ENCODE measurements at regions not wholly inside any gene's neighbourhood (a gene's known extent, or its start where the extent isn't known, plus 50 kb on each side); places are given as distances from the start of the nearest gene placed in this dataset.

- Histone ChIP-seq H3K4me1 (peaks cover 0 to 10% (median 0%) of the 10 kb centered on the region in 4 donors), H3K27ac (no peak overlapping the region), H3K9me3 (no peaks in the 10 kb centered on the region), H3K4me3 (no peak overlapping the region), H3K36me3 (no peaks in the 10 kb centered on the region), H3K27me3 (no peaks in the 10 kb centered on the region)
- intact Hi-C loops (cut with DNase I): no loop called here
- ATAC-seq (no peak), DNase-seq (no peak)
- no peak for TF ChIP-seq POLR2A (IDR thresholded peaks at IDR 0.05)
- TF ChIP-seq, protein P1, sequence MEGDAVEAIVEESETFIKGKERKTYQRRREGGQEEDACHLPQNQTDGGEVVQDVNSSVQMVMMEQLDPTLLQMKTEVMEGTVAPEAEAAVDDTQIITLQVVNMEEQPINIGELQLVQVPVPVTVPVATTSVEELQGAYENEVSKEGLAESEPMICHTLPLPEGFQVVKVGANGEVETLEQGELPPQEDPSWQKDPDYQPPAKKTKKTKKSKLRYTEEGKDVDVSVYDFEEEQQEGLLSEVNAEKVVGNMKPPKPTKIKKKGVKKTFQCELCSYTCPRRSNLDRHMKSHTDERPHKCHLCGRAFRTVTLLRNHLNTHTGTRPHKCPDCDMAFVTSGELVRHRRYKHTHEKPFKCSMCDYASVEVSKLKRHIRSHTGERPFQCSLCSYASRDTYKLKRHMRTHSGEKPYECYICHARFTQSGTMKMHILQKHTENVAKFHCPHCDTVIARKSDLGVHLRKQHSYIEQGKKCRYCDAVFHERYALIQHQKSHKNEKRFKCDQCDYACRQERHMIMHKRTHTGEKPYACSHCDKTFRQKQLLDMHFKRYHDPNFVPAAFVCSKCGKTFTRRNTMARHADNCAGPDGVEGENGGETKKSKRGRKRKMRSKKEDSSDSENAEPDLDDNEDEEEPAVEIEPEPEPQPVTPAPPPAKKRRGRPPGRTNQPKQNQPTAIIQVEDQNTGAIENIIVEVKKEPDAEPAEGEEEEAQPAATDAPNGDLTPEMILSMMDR (IDR thresholded peaks at IDR 0.05): no peak
- 53% methylated on average over 10 of the region's 10 CpGs for WGBS (ENCODE audit: insufficient coverage, low coverage, low lambda C conversion rate, missing lambda C conversion rate)
Observed at GRCh38 chr15:101124731-101125451, 127.0 kb downstream of the CHSY1 start.

GRCh38 chr15:101123222-101123910 lies 128.5 kb downstream of the CHSY1 start:
- no peaks in the 10 kb centered on the region for H3K36me3 ChIP-seq
- intact Hi-C loops (cut with DNase I): no loop called here
- no peak overlapping the region for H3K27ac ChIP-seq
- ATAC-seq (no peak), DNase-seq (no peak)
- H3K4me1 ChIP-seq: peaks cover 0 to 10% (median 0%) of the 10 kb centered on the region in 4 donors
- no peaks in the 10 kb centered on the region for H3K9me3 ChIP-seq
- no peak for TF ChIP-seq POLR2A (IDR thresholded peaks at IDR 0.05)
- WGBS (ENCODE audit: insufficient coverage, low coverage, low lambda C conversion rate, missing lambda C conversion rate): 89% methylated on average over 6 of the region's 6 CpGs
- H3K27me3 ChIP-seq: no peaks in the 10 kb centered on the region
- no peak overlapping the region for H3K4me3 ChIP-seq

DNA sequence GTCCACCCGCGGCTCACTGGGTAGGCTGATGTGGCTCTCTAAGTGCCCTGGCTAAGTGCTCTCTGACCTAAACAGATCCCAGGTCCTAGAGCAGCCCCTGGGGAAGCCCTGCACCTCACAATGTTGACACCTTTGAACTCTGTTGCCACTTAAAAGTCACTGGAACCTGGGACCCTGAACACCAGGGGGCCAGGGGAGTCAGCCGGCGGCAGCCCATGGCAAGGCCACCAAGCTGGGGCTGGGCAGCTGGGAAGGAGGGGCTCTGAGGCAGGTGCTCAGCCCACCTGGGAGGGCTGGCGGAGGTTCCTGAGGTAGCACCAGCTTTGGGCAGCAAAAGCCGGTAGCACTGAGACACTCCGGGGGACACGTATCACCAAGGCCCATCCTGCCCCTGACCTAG lies 129.0 kb downstream of the CHSY1 start:
- H3K4me1 ChIP-seq: peaks cover 0 to 7% (median 0%) of the 10 kb centered on the region in 4 donors
- H3K27me3 ChIP-seq: no peaks in the 10 kb centered on the region
- no peak overlapping the region for H3K27ac ChIP-seq
- intact Hi-C loops (cut with DNase I): no loop called here
- 61% methylated on average over 2 of the region's 8 CpGs for WGBS (ENCODE audit: insufficient coverage, low coverage, low lambda C conversion rate, missing lambda C conversion rate)
- DNase-seq (no peak), ATAC-seq (no peak)
- H3K9me3 ChIP-seq: no peaks in the 10 kb centered on the region
- H3K36me3 ChIP-seq: no peaks in the 10 kb centered on the region
- TF ChIP-seq POLR2A (IDR thresholded peaks at IDR 0.05): no peak
- TF ChIP-seq, protein P1 (IDR thresholded peaks at IDR 0.05): no peak
- no peak overlapping the region for H3K4me3 ChIP-seq

- Histone ChIP-seq H3K4me1 (peaks cover 0 to 2% (median 0%) of the 10 kb centered on the region in 4 donors), H3K36me3 (no peaks in the 10 kb centered on the region), H3K27ac (peak overlapping the region; percentile 55 to 69 (median 58)), H3K27me3 (no peaks in the 10 kb centered on the region), H3K4me3 (peak overlapping the region in 1 of 3 donors; percentile 29), H3K9me3 (no peaks in the 10 kb centered on the region)
- intact Hi-C loops (cut with DNase I): no loop called here
- TF ChIP-seq POLR2A (IDR thresholded peaks at IDR 0.05): no peak
- TF ChIP-seq, protein P1 (IDR thresholded peaks at IDR 0.05): no peak
- DNase-seq (no peak), ATAC-seq (peak in 2 of 4 donors; percentile 10 to 18)
- WGBS (ENCODE audit: insufficient coverage, low coverage, low lambda C conversion rate, missing lambda C conversion rate): 61% methylated on average over 7 of the region's 11 CpGs
Observed at GRCh38 chr15:101122266-101122665, 129.6 kb downstream of the CHSY1 start.

DNA sequence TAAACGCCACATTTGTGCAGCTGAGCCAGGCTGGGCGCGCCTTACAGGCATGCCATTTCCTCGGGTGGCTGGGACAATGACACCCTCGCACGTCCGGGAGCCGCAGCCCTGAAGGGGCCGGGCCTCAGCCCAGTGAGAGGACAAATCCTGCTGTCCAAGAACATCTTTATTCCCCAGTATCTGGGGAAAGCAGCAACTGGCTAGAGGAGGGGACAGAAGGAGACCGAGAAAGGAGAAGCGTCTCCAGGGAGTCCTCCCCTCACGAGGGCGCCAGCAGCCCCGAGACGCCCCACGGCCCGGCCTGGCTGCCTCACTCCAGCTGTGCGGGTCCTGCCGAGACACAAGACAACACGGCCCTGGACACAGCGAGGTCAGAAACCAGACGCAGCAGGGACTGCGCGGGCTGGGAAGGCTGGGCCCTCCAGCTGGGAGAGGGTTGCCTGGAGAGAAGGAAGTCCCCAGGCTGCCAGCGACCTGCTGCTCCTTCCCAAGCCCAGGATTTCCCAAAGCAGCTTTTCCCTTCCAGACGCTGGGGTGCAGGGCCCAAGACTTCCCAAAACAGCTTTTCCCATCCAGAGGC lies 130.2 kb downstream of the CHSY1 start:
- peak; percentile 68 to 79 (median 75) for DNase-seq
- peak; percentile 81 to 91 (median 85) for ATAC-seq
- Histone ChIP-seq H3K27me3 (no peaks in the 10 kb centered on the region), H3K4me3 (peak overlapping the region in 2 of 3 donors; percentile 12 to 29), H3K4me1 (no peaks in the 10 kb centered on the region), H3K9me3 (no peaks in the 10 kb centered on the region), H3K27ac (peak overlapping the region; percentile 55 to 69 (median 58)), H3K36me3 (no peaks in the 10 kb centered on the region)
- 31% methylated on average over 13 of the region's 26 CpGs for WGBS (ENCODE audit: insufficient coverage, low coverage, low lambda C conversion rate, missing lambda C conversion rate)
- intact Hi-C loops (cut with DNase I): no loop called here
- TF ChIP-seq, protein P1 (IDR thresholded peaks at IDR 0.05): peak in 3 of 4 donors; percentile 13 to 23 (median 22)
- no peak for TF ChIP-seq POLR2A (IDR thresholded peaks at IDR 0.05)

All from right lobe of liver (tissue), 6 donors.